HEK293 (cell line): ENCODE measurements at regions not wholly inside any gene's neighbourhood (a gene's known extent, or its start where the extent isn't known, plus 50 kb on each side); places are given as distances from the start of the nearest gene placed in this dataset.

Source experiments
- CTCF ChIA-PET: fragments of 350-600 bp; formaldehyde crosslinking; extraction: SDS; loops from one replicate; lab custom pipeline; 2021; ENCODE audit warnings: antibody characterized with exemption; lab: Yijun Ruan, JAX
- POLR2A ChIA-PET: fragments of 300-600 bp; formaldehyde crosslinking; extraction: SDS; loops from one replicate; lab custom pipeline; 2020; ENCODE audit warnings: antibody characterized with exemption, inconsistent platforms; lab: Yijun Ruan, JAX
- H3K27ac ChIP-seq: fragments of 200-500 bp; sonication (Bioruptor generic); 2 replicates; pipeline ENCODE4 v1.5.1; 2014; ENCODE audit warnings: low read depth, low read length, control low read depth, inconsistent platforms; ENCODE audit errors: extremely low read depth
- H3K36me3 ChIP-seq, 2 experiments: fragments of 200-500 bp in 1 of 2; sonication (Bioruptor generic) in 1 of 2; 1 replicate in 1 of 2; 2 replicates in 1 of 2; pipeline ENCODE4 v1.5.1; 2014 to 2017; ENCODE audit warnings: inconsistent platforms in 2 of 2, low read length in 2 of 2; ENCODE audit not compliant: control insufficient read depth in 2 of 2, insufficient read depth in 1 of 2
- H3K4me1 ChIP-seq: fragments of 200-500 bp; sonication (Bioruptor generic); 2 replicates; pipeline ENCODE4 v1.5.1; 2014; ENCODE audit warnings: mild to moderate bottlenecking, low read length, inconsistent platforms; ENCODE audit not compliant: control insufficient read depth, insufficient read depth
- H3K4me3 ChIP-seq: 2 replicates; pipeline ENCODE4 v1.5.1; 2011; ENCODE audit warnings: low read depth, mild to moderate bottlenecking, control low read depth, low read length, moderate library complexity
- H3K9me3 ChIP-seq: fragments of 200-500 bp; sonication (Bioruptor generic); 2 replicates; pipeline ENCODE4 v1.5.1; 2014; ENCODE audit warnings: low read depth, low read length, inconsistent platforms; ENCODE audit not compliant: control insufficient read depth, insufficient read depth
- BCL11A ChIP-seq: fragments of 450-650 bp; formaldehyde crosslinking; IDR thresholded peaks from 2 replicates; pipeline ENCODE4 v1.5.1; 2016; ENCODE audit warnings: low read depth, missing biosample characterization, missing genetic modification characterization
- CTCF ChIP-seq: fragments of 450-650 bp; formaldehyde crosslinking; IDR thresholded peaks from 2 replicates; pipeline ENCODE4 v1.5.1; 2016; ENCODE audit warnings: missing biosample characterization, missing genetic modification characterization
- HOXD13 ChIP-seq: sonication (generic); formaldehyde crosslinking; IDR thresholded peaks from 2 replicates; pipeline ENCODE4 v1.8.0; 2022; ENCODE audit warnings: missing genetic modification reagents, borderline replicate concordance
- MYNN ChIP-seq: fragments of 450-650 bp; formaldehyde crosslinking; IDR thresholded peaks from 2 replicates; pipeline ENCODE4 v1.5.1; 2016; ENCODE audit warnings: missing biosample characterization, missing genetic modification characterization, borderline replicate concordance
- WT1 ChIP-seq: fragments of 450-650 bp; formaldehyde crosslinking; IDR thresholded peaks from 2 replicates; pipeline ENCODE4 v1.5.1; 2016; ENCODE audit warnings: missing biosample characterization, missing genetic modification characterization
- YY1 ChIP-seq: fragments of 450-650 bp; formaldehyde crosslinking; IDR thresholded peaks from 2 replicates; pipeline ENCODE4 v1.5.1; 2018; ENCODE audit warnings: missing biosample characterization, missing genetic modification characterization
- ZBTB7A ChIP-seq: fragments of 450-650 bp; formaldehyde crosslinking; IDR thresholded peaks from 2 replicates; pipeline ENCODE4 v1.5.1; 2016; ENCODE audit warnings: low read depth, missing biosample characterization, missing genetic modification characterization
- ZNF112 ChIP-seq: fragments of 450-650 bp; formaldehyde crosslinking; IDR thresholded peaks from 2 replicates; pipeline ENCODE4 v1.5.0; 2017; ENCODE audit warnings: missing biosample characterization, missing genetic modification characterization
- ZNF16 ChIP-seq: fragments of 450-650 bp; formaldehyde crosslinking; IDR thresholded peaks from 2 replicates; pipeline ENCODE4 v1.5.1; 2016; ENCODE audit warnings: low read depth, missing biosample characterization, missing genetic modification characterization
- ZNF354C ChIP-seq: fragments of 450-650 bp; formaldehyde crosslinking; IDR thresholded peaks from 2 replicates; pipeline ENCODE4 v1.5.1; 2016; ENCODE audit warnings: missing biosample characterization, missing genetic modification characterization, low read depth, borderline replicate concordance
- ZNF37A ChIP-seq: fragments of 450-650 bp; IDR thresholded peaks from 2 replicates; pipeline ENCODE4 v1.5.1; 2018; ENCODE audit warnings: missing biosample characterization, missing genetic modification characterization
- ZNF394 ChIP-seq: fragments of 450-650 bp; formaldehyde crosslinking; IDR thresholded peaks from 2 replicates; pipeline ENCODE4 v1.5.1; 2016; ENCODE audit warnings: missing biosample characterization, missing genetic modification characterization, mild to moderate bottlenecking, moderate library complexity, borderline replicate concordance
- ZNF423 ChIP-seq: fragments of 450-650 bp; formaldehyde crosslinking; IDR thresholded peaks from 2 replicates; pipeline ENCODE4 v1.5.1; 2016; ENCODE audit warnings: missing biosample characterization, missing genetic modification characterization
- ZNF449 ChIP-seq: fragments of 450-650 bp; formaldehyde crosslinking; IDR thresholded peaks from 2 replicates; pipeline ENCODE4 v1.5.1; 2017; ENCODE audit warnings: missing biosample characterization, mild to moderate bottlenecking, missing genetic modification characterization, moderate library complexity
- ZNF600 ChIP-seq: fragments of 450-650 bp; formaldehyde crosslinking; IDR thresholded peaks from 2 replicates; pipeline ENCODE4 v1.5.1; 2016; ENCODE audit warnings: missing biosample characterization, missing genetic modification characterization
- ZNF621 ChIP-seq: fragments of 450-650 bp; formaldehyde crosslinking; IDR thresholded peaks from 2 replicates; pipeline ENCODE4 v1.5.1; 2017; ENCODE audit warnings: missing biosample characterization, missing genetic modification characterization
- ZNF692 ChIP-seq: fragments of 450-650 bp; formaldehyde crosslinking; IDR thresholded peaks from 2 replicates; pipeline ENCODE4 v1.5.1; 2016; ENCODE audit warnings: missing biosample characterization, missing genetic modification characterization
- ZSCAN16 ChIP-seq: fragments of 450-650 bp; formaldehyde crosslinking; IDR thresholded peaks from 2 replicates; pipeline ENCODE4 v1.5.1; 2016; ENCODE audit warnings: missing biosample characterization, missing genetic modification characterization
- TF ChIP-seq, protein P1 (sequence below): fragments of 450-650 bp; IDR thresholded peaks from 2 replicates; pipeline ENCODE4 v1.5.1; 2018; ENCODE audit warnings: missing biosample characterization, missing genetic modification characterization
- TF ChIP-seq, protein P2 (sequence below): fragments of 450-650 bp; formaldehyde crosslinking; IDR thresholded peaks from 2 replicates; pipeline ENCODE4 v1.5.1; 2016; ENCODE audit warnings: missing biosample characterization, missing genetic modification characterization, borderline replicate concordance

DNA sequence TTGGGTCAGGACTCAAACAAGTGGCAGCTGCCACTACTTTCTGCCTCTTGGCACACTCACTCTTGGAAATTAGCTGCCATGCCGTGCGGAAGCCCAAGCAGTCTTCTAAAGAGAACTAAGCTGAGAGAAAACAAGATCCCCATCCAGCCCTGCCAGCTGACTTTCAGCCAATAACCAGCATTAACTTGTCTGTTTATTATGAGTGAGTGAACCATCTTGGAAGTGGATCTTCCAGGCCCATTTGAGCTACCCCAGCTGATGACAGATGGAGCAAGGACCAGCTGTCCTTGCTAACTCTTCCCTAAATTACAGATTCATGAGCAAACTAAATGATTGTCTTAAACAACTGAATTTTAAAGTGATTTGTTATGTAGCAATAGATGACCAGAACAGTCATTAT is 73.9 kb upstream of the RBM24 start:
- H3K4me3 ChIP-seq, result no peak overlapping the region
- no peaks in the 10 kb centered on the region for H3K4me1 ChIP-seq
- H3K27ac ChIP-seq, result no peak overlapping the region
- H3K9me3 ChIP-seq, result no peaks in the 10 kb centered on the region; the same call in 1 of the 2 replicates
- H3K36me3 ChIP-seq, result no peaks in the 10 kb centered on the region
- ChIA-PET POLR2A (no interaction called here), CTCF (interaction anchor here (0.6 kb wide), 1 partner anchor 1543 kb away, joined by 5 read pairs; no protein-coding TSS in a partner anchor)
- no peak for TF ChIP-seq MYNN (tag by site-specific recombination)
- TF ChIP-seq ZSCAN16, result no peak
- TF ChIP-seq BCL11A (tag by site-specific recombination), result no peak
- TF ChIP-seq ZNF16 (tag by site-specific recombination), result no peak
- TF ChIP-seq ZNF112, result no peak
- TF ChIP-seq YY1 (tag by site-specific recombination), result no peak
- no peak for TF ChIP-seq ZNF423
- no peak for TF ChIP-seq ZNF600 (tag by site-specific recombination)
- no peak for TF ChIP-seq ZNF621
- no peak for TF ChIP-seq ZNF37A (tag by site-specific recombination)
- TF ChIP-seq ZNF692 (tag by site-specific recombination), result no peak
- no peak for TF ChIP-seq ZNF354C
- TF ChIP-seq WT1, result no peak
- no peak for TF ChIP-seq ZBTB7A (tag by site-specific recombination)
- no peak for TF ChIP-seq HOXD13 (CRISPR knock-in tag)
- TF ChIP-seq, protein P1, sequence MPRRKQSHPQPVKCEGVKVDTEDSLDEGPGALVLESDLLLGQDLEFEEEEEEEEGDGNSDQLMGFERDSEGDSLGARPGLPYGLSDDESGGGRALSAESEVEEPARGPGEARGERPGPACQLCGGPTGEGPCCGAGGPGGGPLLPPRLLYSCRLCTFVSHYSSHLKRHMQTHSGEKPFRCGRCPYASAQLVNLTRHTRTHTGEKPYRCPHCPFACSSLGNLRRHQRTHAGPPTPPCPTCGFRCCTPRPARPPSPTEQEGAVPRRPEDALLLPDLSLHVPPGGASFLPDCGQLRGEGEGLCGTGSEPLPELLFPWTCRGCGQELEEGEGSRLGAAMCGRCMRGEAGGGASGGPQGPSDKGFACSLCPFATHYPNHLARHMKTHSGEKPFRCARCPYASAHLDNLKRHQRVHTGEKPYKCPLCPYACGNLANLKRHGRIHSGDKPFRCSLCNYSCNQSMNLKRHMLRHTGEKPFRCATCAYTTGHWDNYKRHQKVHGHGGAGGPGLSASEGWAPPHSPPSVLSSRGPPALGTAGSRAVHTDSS (tag by site-specific recombination), result no peak
- TF ChIP-seq, protein P2, sequence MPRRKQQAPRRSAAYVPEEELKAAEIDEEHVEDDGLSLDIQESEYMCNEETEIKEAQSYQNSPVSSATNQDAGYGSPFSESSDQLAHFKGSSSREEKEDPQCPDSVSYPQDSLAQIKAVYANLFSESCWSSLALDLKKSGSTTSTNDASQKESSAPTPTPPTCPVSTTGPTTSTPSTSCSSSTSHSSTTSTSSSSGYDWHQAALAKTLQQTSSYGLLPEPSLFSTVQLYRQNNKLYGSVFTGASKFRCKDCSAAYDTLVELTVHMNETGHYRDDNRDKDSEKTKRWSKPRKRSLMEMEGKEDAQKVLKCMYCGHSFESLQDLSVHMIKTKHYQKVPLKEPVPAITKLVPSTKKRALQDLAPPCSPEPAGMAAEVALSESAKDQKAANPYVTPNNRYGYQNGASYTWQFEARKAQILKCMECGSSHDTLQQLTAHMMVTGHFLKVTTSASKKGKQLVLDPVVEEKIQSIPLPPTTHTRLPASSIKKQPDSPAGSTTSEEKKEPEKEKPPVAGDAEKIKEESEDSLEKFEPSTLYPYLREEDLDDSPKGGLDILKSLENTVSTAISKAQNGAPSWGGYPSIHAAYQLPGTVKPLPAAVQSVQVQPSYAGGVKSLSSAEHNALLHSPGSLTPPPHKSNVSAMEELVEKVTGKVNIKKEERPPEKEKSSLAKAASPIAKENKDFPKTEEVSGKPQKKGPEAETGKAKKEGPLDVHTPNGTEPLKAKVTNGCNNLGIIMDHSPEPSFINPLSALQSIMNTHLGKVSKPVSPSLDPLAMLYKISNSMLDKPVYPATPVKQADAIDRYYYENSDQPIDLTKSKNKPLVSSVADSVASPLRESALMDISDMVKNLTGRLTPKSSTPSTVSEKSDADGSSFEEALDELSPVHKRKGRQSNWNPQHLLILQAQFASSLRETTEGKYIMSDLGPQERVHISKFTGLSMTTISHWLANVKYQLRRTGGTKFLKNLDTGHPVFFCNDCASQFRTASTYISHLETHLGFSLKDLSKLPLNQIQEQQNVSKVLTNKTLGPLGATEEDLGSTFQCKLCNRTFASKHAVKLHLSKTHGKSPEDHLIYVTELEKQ (tag by site-specific recombination), result no peak
- TF ChIP-seq ZNF394, result no peak
- TF ChIP-seq ZNF449 (tag by site-specific recombination), result no peak
- TF ChIP-seq CTCF (tag by site-specific recombination), result no peak
